CD14-positive monocyte (primary cell): ENCODE measurements at regions not wholly inside any gene's neighbourhood (a gene's known extent, or its start where the extent isn't known, plus 50 kb on each side); places are given as distances from the start of the nearest gene placed in this dataset.

Experiments used
- DNase-seq, 3 donors: peaks; one replicate each; pipeline ENCODE4 v3.0.0-alpha.2; 2011 to 2022
- H2AFZ ChIP-seq: 2 replicates; pipeline ENCODE4 v1.6.0; 2012; ENCODE audit warnings: mild to moderate bottlenecking, low read depth, low read length, inconsistent platforms; ENCODE audit not compliant: insufficient read depth, poor library complexity, severe bottlenecking
- H3K27ac ChIP-seq, 2 donors: 1 replicate in 1 of 2; 2 replicates in 1 of 2; pipeline ENCODE4 v1.5.1; 2012 to 2013; ENCODE audit warnings: low read length in 2 of 2, control low read depth in 1 of 2, inconsistent platforms in 1 of 2, low read depth in 1 of 2, mild to moderate bottlenecking in 1 of 2
- H3K27me3 ChIP-seq, 2 donors: one replicate each; pipeline versions ENCODE4 v1.6.0 to v1.6.1; 2011 to 2013; ENCODE audit warnings: low read length in 2 of 2; ENCODE audit not compliant: control insufficient read depth in 2 of 2, insufficient read depth in 2 of 2
- H3K36me3 ChIP-seq, 2 donors: replicated peaks in 1 of 2; 1 replicate in 1 of 2; 2 replicates in 1 of 2; pipeline versions ENCODE4 v1.5.1 to v1.6.1; 2012 to 2013; ENCODE audit warnings: low read length in 2 of 2, control low read depth in 1 of 2, inconsistent platforms in 1 of 2, mild to moderate bottlenecking in 1 of 2; ENCODE audit not compliant: insufficient read depth in 2 of 2, control insufficient read depth in 1 of 2
- H3K4me1 ChIP-seq, 2 donors: 1 replicate in 1 of 2; 2 replicates in 1 of 2; pipeline versions ENCODE4 v1.5.1 to v1.6.1; 2012 to 2013; ENCODE audit warnings: low read length in 2 of 2, control low read depth in 1 of 2, inconsistent platforms in 1 of 2, mild to moderate bottlenecking in 1 of 2, moderate library complexity in 1 of 2; ENCODE audit not compliant: insufficient read depth in 2 of 2, control insufficient read depth in 1 of 2
- H3K4me2 ChIP-seq: replicated peaks from 2 replicates; pipeline ENCODE3; 2012; ENCODE audit warnings: low read length, moderate library complexity, mild to moderate bottlenecking; ENCODE audit not compliant: poor library complexity, severe bottlenecking; ENCODE audit errors: extremely low read depth
- H3K4me3 ChIP-seq, 3 experiments: fragments of 200-600 bp in 1 of 3; sonication (generic) in 1 of 3; replicated peaks in 1 of 3; 1 replicate in 2 of 3; 2 replicates in 1 of 3; pipeline ENCODE4 v1.5.1; 2011 to 2013; ENCODE audit warnings: low read length in 3 of 3, mild to moderate bottlenecking in 3 of 3, control low read depth in 2 of 3, low read depth in 2 of 3, inconsistent platforms in 1 of 3, moderate library complexity in 1 of 3
- H3K79me2 ChIP-seq: 2 replicates; pipeline ENCODE4 v1.6.0; 2012; ENCODE audit warnings: mild to moderate bottlenecking, control low read depth, inconsistent platforms, low read length, moderate library complexity; ENCODE audit not compliant: insufficient read depth
- H3K9ac ChIP-seq: 2 replicates; pipeline ENCODE4 v1.6.0; 2017; ENCODE audit warnings: low read length, mild to moderate bottlenecking; ENCODE audit not compliant: insufficient read depth, poor library complexity, severe bottlenecking
- H3K9me3 ChIP-seq, 2 donors: replicated peaks in 1 of 2; 1 replicate in 1 of 2; 2 replicates in 1 of 2; pipeline versions ENCODE4 v1.5.1 to v1.6.1; 2012 to 2013; ENCODE audit warnings: low read length in 2 of 2, control low read depth in 1 of 2; ENCODE audit not compliant: control insufficient read depth in 1 of 2, insufficient read depth in 1 of 2
- H4K20me1 ChIP-seq: 2 replicates; pipeline ENCODE4 v1.6.0; 2012; ENCODE audit warnings: mild to moderate bottlenecking, low read length, control low read depth, moderate library complexity; ENCODE audit not compliant: insufficient read depth
- H3K27ac Mint-ChIP-seq, 7 donors: one replicate each; pipeline ENCODE4 v1.8.0; 2020; ENCODE audit warnings: mild to moderate bottlenecking in 7 of 7, mixed read lengths in 7 of 7, moderate library complexity in 6 of 7, inconsistent platforms in 2 of 7
- H3K27me3 Mint-ChIP-seq, 3 donors: one replicate each; pipeline ENCODE4 v1.8.0; 2021 to 2022; ENCODE audit warnings: low read depth in 3 of 3, mild to moderate bottlenecking in 3 of 3, mixed read lengths in 3 of 3, moderate library complexity in 3 of 3, inconsistent platforms in 1 of 3
- H3K36me3 Mint-ChIP-seq, 2 donors: one replicate each; pipeline ENCODE4 v1.8.0; 2020; ENCODE audit warnings: mixed read lengths in 2 of 2, inconsistent platforms in 1 of 2, mild to moderate bottlenecking in 1 of 2
- H3K4me1 Mint-ChIP-seq: one replicate; pipeline ENCODE4 v1.8.0; 2020; ENCODE audit warnings: mild to moderate bottlenecking, mixed read lengths
- H3K4me3 Mint-ChIP-seq, 2 donors: one replicate each; pipeline ENCODE4 v1.8.0; 2020; ENCODE audit warnings: mild to moderate bottlenecking in 2 of 2, mixed read lengths in 2 of 2, moderate library complexity in 1 of 2
- H3K9me3 Mint-ChIP-seq, 7 donors: one replicate each; pipeline ENCODE4 v1.8.0; 2020 to 2022; ENCODE audit warnings: mixed read lengths in 7 of 7, mild to moderate bottlenecking in 6 of 7, moderate library complexity in 6 of 7, inconsistent platforms in 2 of 7
- CTCF ChIP-seq: fragments of 200-600 bp; IDR thresholded peaks from one replicate; pipeline ENCODE4 v1.8.0; 2022; ENCODE audit warnings: antibody characterized with exemption, mild to moderate bottlenecking
- WGBS: methylation state at CpG from one replicate; pipeline ENCODE4 v1.1.5; 2013; ENCODE audit warnings: missing lambda C conversion rate; ENCODE audit not compliant: insufficient coverage; 5-methylcytosine and 5-hydroxymethylcytosine counted together
- intact Hi-C, 2 donors: fragments of 100-400 bp; cut with micrococcal nuclease; formaldehyde crosslinking; loops; one replicate each; pipeline versions ENCODE4 v1.15.0 to v1.15.1; 2023

- Histone ChIP-seq H2AFZ (no peak overlapping the region), H3K27me3 (no peaks in the 10 kb centered on the region), H4K20me1 (no peaks in the 10 kb centered on the region), H3K9me3 (no peaks in the 10 kb centered on the region), H3K36me3 (no peaks in the 10 kb centered on the region), H3K9ac (no peak overlapping the region), H3K4me1 (no peaks in the 10 kb centered on the region), H3K79me2 (no peaks in the 10 kb centered on the region), H3K4me3 (no peak overlapping the region), H3K4me2 (no peak overlapping the region), H3K27ac (no peak overlapping the region)
- Mint-ChIP-seq H3K27ac (no peak overlapping the region), H3K27me3 (peaks cover 5 to 22% (median 10%) of the 10 kb centered on the region in 3 donors), H3K4me1 (no peaks in the 10 kb centered on the region), H3K36me3 (no peaks in the 10 kb centered on the region), H3K4me3 (peak overlapping the region in 1 of 2 donors; percentile 8), H3K9me3 (peaks cover 0 to 2% (median 0%) of the 10 kb centered on the region in 7 donors)
- no peak for TF ChIP-seq CTCF
- WGBS: 82% methylated on average over 6 of the region's 6 CpGs
- DNase-seq: no peak
- intact Hi-C loops: no loop called here
Measured at GRCh38 chr16:81180578-81180977, 57.9 kb upstream of the BCO1 start.

GRCh38 chr16:81179219-81179618 lies 59.3 kb upstream of the BCO1 start:
- WGBS: 87% methylated on average over 6 of the region's 7 CpGs
- Histone ChIP-seq H3K4me2 (no peak overlapping the region), H3K79me2 (no peaks in the 10 kb centered on the region), H4K20me1 (no peaks in the 10 kb centered on the region), H3K36me3 (no peaks in the 10 kb centered on the region), H2AFZ (no peak overlapping the region), H3K4me3 (no peak overlapping the region), H3K9ac (no peak overlapping the region), H3K27ac (no peak overlapping the region), H3K4me1 (no peaks in the 10 kb centered on the region), H3K27me3 (no peaks in the 10 kb centered on the region), H3K9me3 (no peaks in the 10 kb centered on the region)
- no peaks in the 10 kb centered on the region for H3K36me3 Mint-ChIP-seq
- no peaks in the 10 kb centered on the region for H3K4me1 Mint-ChIP-seq
- H3K27me3 Mint-ChIP-seq: peaks cover 5 to 20% (median 10%) of the 10 kb centered on the region in 3 donors
- H3K27ac Mint-ChIP-seq: no peak overlapping the region
- peaks cover 0 to 2% (median 0%) of the 10 kb centered on the region in 7 donors for H3K9me3 Mint-ChIP-seq
- intact Hi-C loops: no loop called here
- TF ChIP-seq CTCF: no peak
- DNase-seq: no peak
- H3K4me3 Mint-ChIP-seq: no peak overlapping the region
